ENCODE measurements at regions not wholly inside any gene's neighbourhood (a gene's known extent, or its start where the extent isn't known, plus 50 kb on each side); places are given as distances from the start of the nearest gene placed in this dataset.

DNA sequence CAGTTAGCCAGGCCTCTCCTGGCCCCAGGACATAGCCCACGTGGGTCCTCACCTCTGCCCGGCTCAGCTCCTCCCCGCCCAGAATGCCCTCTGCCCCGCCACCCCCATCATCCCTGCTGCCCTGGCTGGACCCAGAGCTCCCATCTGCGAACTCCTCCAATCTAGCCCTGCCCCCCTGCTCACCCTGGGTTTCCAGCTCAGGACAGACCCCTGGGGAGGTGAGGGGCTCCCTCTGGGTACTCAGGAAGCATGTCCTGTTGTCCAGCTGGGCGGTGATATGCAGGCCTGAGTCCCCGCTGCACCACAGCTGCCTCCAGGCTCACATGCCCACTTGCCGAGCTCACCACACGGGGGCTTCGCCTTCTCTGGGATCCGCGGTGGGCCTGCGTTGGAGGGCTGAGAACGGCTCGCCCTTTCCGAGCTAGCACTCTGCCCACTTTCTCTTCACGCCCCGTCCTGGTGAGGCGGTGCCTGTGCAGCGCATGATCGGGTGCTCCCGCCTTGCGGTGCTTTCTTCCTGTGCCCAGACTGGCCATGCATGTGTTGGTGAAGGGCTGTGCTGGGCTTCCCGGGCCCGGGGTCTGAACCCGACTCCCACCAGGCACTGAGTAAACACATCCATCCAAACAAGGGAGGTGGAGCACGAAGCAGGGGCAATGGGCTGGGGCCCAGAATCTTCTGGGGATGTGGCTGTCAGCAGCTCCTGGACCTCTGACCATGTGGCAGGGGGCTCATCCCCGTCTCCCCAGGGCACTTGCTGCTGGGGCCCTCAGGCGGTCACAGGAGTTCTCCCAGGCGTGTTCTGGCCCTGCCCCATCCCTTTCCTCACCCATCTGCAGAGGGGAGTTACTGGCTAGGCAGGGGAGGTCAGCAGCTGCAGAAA, 74.3 kb downstream of the RGS12 start:
- TF ChIP-seq, protein P1, sequence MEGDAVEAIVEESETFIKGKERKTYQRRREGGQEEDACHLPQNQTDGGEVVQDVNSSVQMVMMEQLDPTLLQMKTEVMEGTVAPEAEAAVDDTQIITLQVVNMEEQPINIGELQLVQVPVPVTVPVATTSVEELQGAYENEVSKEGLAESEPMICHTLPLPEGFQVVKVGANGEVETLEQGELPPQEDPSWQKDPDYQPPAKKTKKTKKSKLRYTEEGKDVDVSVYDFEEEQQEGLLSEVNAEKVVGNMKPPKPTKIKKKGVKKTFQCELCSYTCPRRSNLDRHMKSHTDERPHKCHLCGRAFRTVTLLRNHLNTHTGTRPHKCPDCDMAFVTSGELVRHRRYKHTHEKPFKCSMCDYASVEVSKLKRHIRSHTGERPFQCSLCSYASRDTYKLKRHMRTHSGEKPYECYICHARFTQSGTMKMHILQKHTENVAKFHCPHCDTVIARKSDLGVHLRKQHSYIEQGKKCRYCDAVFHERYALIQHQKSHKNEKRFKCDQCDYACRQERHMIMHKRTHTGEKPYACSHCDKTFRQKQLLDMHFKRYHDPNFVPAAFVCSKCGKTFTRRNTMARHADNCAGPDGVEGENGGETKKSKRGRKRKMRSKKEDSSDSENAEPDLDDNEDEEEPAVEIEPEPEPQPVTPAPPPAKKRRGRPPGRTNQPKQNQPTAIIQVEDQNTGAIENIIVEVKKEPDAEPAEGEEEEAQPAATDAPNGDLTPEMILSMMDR (conservative IDR thresholded peaks at IDR 0.05 in 1 of 2, IDR thresholded peaks at IDR 0.05 in 1 of 2; ENCODE audit: extremely low read depth in 1 of 2, insufficient read depth in 1 of 2, low read depth in 1 of 2, low read length in 2 of 2): no peak
- TF ChIP-seq EZH2 (IDR thresholded peaks at IDR 0.05; ENCODE audit: borderline replicate concordance, low read length): no peak
